GM18867 (cell line): ENCODE measurements at regions not wholly inside any gene's neighbourhood (a gene's known extent, or its start where the extent isn't known, plus 50 kb on each side); places are given as distances from the start of the nearest gene placed in this dataset.

Experiments
- ATAC-seq: cut with Tn5 transposase; IDR thresholded peaks from one replicate; pipeline ENCODE4 v1.9.1; 2021; ENCODE audit warnings: mild to moderate bottlenecking, moderate library complexity; ENCODE audit not compliant: unreplicated experiment

GRCh38 chr2:383888-384287 lies 96.0 kb upstream of the ALKAL2 start:
- no peak for ATAC-seq

GRCh38 chr2:383178-383577 lies 95.3 kb upstream of the ALKAL2 start:
- ATAC-seq = no peak

- ATAC-seq = no peak
Measured at GRCh38 chr2:382728-383022, 94.8 kb upstream of the ALKAL2 start.

GRCh38 chr2:381941-382727 lies 94.2 kb upstream of the ALKAL2 start:
- ATAC-seq = no peak

DNA sequence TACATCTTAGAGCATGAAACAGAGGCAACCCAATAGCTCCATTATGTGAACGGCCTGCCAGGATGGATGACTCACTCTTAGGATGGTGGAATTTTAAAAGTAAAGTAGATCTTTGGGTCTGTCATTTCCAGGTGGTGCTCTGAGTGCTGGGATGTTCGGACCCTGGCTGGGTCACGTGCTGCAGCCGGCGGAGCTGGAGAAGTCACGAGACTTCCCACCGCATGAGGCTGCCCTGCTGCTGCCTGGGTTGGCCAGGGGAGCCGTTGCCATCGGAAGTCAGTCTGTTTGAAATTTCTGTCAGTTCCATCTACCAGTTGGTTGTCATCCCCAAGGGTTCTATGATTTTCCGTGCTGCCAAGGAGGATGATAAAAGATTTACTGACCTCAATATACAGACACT lies 93.3 kb upstream of the ALKAL2 start:
- no peak for ATAC-seq

- no peak for ATAC-seq
Measured at GRCh38 chr2:380772-381171, 92.9 kb upstream of the ALKAL2 start.

DNA sequence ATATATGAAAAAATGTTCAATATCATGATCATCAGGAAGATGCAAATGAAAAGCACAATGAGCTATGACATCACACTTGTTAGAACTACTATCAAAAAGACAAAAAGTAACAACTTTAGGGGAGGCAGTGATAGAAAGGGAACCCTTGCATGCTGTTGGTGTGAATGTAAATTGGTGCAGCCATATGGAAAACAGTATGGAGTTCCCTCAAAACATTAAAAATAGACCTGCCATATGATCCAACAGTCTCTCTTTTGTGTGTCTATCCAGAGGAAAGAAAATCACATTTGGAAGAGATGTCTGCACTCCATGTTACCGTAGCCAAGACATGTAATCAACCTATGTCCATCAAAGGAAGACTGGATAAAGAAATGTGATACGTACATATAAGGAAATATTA lies 92.3 kb upstream of the ALKAL2 start:
- ATAC-seq = no peak

GRCh38 chr2:379778-380177 lies 91.9 kb upstream of the ALKAL2 start:
- ATAC-seq = no peak

- ATAC-seq = no peak
Measured at GRCh38 chr2:378364-378763, 90.5 kb upstream of the ALKAL2 start.

DNA sequence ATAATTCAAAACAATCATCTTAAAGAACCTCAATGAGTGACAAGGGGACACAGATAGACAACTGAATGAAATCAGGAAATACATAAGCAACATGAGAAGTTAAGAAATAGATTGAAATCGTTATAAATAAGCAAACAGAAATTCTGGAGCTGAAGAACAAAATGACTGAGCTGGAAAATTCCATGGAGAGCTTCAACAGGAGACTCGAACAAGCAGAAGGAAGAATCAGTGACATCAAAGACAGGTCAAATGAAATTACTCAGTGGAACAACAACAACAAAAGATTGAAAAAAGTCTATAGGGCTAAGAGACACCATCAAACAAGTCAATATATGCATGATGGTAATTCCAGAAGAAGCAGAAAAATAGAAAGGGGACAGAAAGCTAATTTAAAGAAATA lies 89.5 kb upstream of the ALKAL2 start:
- no peak for ATAC-seq

DNA sequence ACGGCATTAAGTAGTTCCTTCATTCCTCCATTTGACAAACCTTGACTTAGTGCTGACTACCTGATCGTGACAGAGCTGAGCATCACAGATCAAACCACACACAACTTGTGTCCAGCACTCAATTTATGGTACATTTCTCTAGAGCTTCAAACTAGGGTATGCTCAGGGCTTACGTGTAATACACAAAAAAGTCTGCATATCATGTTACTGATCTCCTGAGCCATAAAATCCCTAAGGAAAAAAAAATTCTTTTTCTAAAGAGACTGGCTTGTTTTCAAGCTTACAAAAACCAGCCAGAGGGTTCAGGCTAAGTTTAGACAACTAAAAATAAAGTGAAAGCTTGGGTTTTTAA lies 88.0 kb upstream of the ALKAL2 start:
- ATAC-seq = no peak

DNA sequence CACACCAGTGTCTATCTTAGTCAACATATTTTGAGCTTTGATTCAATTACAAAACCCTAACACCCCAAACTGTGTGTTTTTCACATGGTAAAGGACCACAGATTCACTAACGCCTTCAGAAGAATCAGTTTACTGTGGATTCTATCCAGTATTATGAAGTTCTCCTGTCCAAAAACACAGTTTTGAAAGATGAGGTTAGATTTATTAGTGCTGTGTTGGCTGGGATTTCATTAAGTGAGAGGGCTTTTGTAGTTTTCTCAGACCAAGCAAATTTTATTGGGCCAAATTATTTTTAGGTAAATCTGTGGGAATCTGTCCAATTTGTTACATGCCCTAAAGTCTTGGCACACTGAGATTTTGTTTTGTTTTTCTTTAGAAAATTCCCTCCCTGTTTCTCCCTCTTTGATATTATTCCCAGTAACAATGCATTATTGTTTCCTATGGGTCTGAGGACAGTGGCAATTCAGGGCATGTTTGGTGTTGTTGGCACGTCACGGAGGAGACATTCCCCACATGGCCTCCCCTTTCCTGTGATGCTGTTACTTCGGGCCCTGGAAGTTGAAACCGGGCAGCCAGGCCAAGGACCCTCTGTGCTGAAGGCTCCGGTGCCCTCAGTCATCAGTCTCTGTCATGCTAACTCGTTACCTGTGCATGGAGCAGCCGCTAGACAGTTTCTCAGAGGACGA lies 87.5 kb upstream of the ALKAL2 start:
- no peak for ATAC-seq

DNA sequence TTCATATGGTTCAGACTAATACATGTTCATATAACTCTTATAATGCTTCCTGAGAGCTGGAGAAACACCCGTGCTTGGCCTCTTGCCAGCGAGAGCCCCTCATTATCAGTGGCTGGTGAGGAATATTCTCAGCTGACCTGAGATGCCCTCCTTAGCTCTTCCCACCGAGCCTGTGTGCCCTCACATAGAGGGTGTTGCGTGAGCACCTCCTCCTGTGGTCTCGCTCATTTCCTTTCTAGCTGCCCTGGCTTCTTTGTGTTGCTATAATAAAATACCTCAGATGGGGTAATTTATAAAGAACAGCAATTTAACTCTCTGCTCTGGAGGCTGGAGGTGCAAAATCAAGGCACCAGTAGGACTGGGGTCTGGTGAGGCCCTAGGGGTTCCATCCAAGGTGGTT lies 80.5 kb upstream of the ALKAL2 start:
- ATAC-seq = no peak

DNA sequence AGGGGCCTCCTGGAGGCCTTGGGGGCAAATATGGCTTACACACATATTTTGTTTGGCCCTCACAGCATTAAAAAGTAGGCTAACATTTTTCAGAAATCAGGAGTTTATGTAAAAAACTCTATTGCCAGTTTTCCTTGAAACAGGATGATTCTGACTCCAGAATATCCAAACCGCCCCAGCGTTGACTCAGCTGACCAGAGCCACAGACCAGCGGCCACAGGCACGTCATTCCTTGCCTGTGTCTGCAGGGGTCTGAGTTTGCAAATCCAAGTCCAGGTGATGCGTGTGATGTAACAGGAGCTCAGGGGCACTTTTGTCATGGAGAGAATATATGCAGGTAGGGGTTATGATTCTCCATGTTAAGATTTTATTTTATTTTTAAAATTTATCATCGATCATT lies 79.4 kb upstream of the ALKAL2 start:
- no peak for ATAC-seq

GRCh38 chr2:366706-367105 lies 78.8 kb upstream of the ALKAL2 start:
- ATAC-seq = no peak

DNA sequence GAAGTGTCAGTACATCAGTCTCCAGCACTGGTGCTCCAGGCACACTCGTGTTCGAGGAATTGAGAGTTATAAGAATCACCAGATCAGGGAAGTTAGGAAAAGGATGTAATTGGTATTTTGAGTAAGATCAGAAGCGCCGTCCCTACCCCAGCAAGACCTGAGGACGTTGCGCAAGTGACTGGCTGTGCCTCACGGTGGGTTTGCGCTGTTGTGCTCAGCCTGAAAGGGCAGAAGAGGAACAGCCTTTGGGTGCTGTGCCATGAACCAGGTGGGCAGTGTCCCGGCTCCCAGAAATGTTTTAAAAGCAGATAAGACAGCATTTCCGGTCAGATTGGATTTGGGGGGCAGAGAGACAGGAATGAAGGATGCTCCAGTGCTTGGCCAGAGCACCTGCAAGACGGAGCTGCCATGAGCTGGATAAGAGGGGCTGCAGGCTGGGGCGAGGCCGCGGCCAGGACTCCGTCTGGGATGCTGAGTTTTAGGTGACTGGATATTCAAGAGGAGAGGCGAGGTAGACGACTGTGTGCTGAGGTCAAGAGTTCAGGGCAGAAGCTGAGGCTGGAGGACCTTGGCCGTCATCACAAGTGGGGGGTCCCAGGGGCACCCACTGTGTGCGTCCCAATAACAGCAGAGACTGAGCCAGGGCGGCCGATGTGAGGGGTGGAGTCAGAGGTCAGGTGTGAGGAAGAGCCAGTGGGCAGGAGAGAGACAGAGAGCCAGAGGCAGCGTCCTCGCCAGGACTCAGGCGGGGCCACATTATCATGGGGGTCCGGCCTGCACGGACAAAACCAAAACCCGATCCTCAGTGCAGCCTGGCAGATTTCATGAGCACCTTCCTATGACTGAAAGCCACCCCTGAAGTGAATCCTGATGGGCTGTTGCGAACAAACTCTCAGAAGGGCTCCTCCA lies 77.7 kb upstream of the ALKAL2 start:
- ATAC-seq = no peak

- ATAC-seq = no peak
Measured at GRCh38 chr2:363824-364470, 76.1 kb upstream of the ALKAL2 start.

GRCh38 chr2:362924-363323 lies 75.0 kb upstream of the ALKAL2 start:
- no peak for ATAC-seq

DNA sequence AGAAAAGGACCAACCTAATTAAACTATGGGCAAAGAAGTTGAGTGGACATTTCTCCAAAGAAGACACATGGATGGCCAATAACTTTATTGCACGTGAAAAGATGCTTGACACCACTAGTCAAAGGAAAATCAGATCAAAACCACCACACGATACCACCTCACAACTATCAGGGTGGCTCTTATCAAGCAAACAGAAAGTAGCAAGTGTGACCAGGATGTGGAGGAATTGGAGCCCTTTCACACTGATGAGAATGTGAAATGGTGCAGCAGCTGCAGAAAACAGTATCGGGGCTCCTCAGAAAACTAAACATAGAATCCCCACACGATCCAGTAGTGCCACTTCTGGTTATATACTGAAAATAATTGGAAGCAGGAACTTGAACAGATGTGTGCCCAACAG lies 72.2 kb upstream of the ALKAL2 start:
- ATAC-seq = no peak

DNA sequence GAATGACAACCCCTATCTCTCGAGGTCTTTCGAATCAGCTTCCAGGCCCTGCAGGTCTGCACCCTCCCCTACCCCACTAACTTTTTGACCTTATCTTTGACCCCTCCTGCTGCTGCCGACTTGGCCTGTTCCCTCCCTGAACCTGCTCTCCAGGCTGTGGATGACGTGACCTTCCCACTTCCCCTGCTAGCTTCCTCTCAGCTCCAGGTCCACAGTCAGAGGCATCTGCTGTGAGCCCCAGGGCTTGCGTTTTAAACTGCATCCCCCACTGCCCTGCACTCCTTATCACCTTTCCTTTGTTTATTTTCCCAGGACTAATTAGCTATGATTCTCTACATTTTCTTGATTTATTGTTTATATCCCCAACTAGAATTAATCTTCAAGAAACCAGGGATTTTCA lies 71.2 kb upstream of the ALKAL2 start:
- no peak for ATAC-seq

DNA sequence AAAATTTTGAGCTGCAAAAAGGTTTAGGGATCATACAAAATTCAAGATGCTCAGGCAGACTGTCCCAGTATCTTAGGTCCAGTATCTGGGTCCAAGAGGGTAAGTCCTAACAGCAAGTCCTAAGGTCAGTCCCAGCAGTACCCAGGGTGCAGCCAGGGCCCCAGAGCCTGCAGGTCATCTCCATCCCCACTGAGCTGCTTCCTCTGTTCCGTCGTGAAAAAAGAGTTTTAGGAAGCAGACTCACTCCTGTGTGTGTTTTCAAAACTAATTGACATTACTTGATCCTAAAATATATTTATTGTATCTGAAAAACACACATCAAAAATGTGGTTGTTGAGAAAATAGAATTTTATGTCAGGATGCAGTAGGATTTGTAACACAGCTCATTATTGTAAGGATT lies 69.9 kb upstream of the ALKAL2 start:
- no peak for ATAC-seq
